ENCODE measurements at regions not wholly inside any gene's neighbourhood (a gene's known extent, or its start where the extent isn't known, plus 50 kb on each side); places are given as distances from the start of the nearest gene placed in this dataset.

DNA sequence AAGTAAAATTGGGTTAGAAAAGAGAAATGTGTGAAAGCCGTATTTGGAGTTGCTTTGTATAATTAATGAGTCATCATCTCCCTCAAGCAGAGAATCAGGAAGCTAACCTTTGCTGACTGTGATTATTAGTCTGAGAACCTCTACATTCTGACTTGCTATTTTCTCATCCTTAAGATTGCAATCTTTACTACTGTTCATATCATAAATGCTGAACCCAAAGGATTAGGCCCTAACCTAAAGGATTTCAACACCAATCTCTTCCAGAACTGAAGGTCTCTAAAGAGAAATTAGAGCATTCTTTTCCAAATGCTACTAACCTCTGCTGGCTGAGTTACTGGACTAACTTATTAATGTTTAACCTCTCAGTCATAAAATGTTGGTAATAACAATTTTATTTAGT is 538.1 kb upstream of the MEF2C start:
- ATAC-seq (peak; percentile 66), DNase-seq (no peak)
- Histone ChIP-seq H3K27me3 (no peaks in the 10 kb centered on the region), H3K36me3 (replicated peaks in 1 of 2; ENCODE audit: insufficient read depth in 1 of 2, low read depth in 2 of 2) (no peaks in the 10 kb centered on the region), H3K4me3 (no peak overlapping the region), H3K4me1 (no peaks in the 10 kb centered on the region), H3K27ac (peak overlapping the region in 2 of 4 donors; percentile 41 to 53), H3K9me3 (peaks cover 0 to 6% (median 0%) of the 10 kb centered on the region in 3 donors)
- no peak for TF ChIP-seq POLR2A (IDR thresholded peaks at IDR 0.05)
- TF ChIP-seq, protein P1, sequence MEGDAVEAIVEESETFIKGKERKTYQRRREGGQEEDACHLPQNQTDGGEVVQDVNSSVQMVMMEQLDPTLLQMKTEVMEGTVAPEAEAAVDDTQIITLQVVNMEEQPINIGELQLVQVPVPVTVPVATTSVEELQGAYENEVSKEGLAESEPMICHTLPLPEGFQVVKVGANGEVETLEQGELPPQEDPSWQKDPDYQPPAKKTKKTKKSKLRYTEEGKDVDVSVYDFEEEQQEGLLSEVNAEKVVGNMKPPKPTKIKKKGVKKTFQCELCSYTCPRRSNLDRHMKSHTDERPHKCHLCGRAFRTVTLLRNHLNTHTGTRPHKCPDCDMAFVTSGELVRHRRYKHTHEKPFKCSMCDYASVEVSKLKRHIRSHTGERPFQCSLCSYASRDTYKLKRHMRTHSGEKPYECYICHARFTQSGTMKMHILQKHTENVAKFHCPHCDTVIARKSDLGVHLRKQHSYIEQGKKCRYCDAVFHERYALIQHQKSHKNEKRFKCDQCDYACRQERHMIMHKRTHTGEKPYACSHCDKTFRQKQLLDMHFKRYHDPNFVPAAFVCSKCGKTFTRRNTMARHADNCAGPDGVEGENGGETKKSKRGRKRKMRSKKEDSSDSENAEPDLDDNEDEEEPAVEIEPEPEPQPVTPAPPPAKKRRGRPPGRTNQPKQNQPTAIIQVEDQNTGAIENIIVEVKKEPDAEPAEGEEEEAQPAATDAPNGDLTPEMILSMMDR (IDR thresholded peaks at IDR 0.05): no peak
- 6 to 9% methylated on average over 1 of the region's 1 CpG for WGBS, 2 donors
- intact Hi-C loops (cut with DNase I): no loop called here

- H3K9me3 ChIP-seq: peaks cover 0 to 6% (median 0%) of the 10 kb centered on the region in 3 donors
- H3K27me3 ChIP-seq: no peaks in the 10 kb centered on the region
- DNase-seq: peak in 1 of 4 donors; percentile 2
- H3K4me3 ChIP-seq: no peak overlapping the region
- intact Hi-C loops (cut with DNase I): no loop called here
- no peak overlapping the region for H3K27ac ChIP-seq
- no peak for ATAC-seq
- H3K4me1 ChIP-seq: no peaks in the 10 kb centered on the region
- WGBS, 2 donors: 75 to 76% methylated on average over 3 of the region's 3 CpGs
- TF ChIP-seq, protein P1 (IDR thresholded peaks at IDR 0.05): no peak
- TF ChIP-seq POLR2A (IDR thresholded peaks at IDR 0.05): no peak
- H3K36me3 ChIP-seq (replicated peaks in 1 of 2; ENCODE audit: insufficient read depth in 1 of 2, low read depth in 2 of 2): no peaks in the 10 kb centered on the region
Measured at GRCh38 chr5:89418407-89419085, 535.6 kb upstream of the MEF2C start.

DNA sequence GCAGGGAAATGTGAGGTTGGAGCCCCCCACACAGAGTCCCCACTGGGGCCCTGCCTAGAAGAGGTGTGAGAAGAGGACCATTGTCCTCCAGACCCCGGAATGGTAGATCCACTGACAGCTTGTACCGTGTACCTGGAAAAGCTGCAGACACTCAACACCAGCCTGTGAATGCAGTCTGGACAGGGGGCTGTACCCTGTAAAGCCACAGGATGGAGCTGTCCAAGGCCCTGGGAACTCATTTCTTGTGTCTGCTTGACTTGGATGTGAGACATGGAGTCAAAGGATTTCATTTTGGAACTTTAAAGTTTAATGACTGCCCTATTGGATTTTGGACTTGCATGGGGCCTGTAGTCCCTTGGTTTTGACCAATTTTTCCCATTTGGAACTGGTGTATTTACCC is 535.0 kb upstream of the MEF2C start:
- TF ChIP-seq, protein P1 (IDR thresholded peaks at IDR 0.05): no peak
- TF ChIP-seq POLR2A (IDR thresholded peaks at IDR 0.05): no peak
- WGBS, 2 donors: 91% methylated on average over 2 of the region's 2 CpGs; no CpG with 5 or more reads in 1 of the 2 donors
- DNase-seq (no peak), ATAC-seq (no peak)
- intact Hi-C loops (cut with DNase I): no loop called here
- Histone ChIP-seq H3K4me3 (no peak overlapping the region), H3K36me3 (replicated peaks in 1 of 2; ENCODE audit: insufficient read depth in 1 of 2, low read depth in 2 of 2) (no peaks in the 10 kb centered on the region), H3K27me3 (no peaks in the 10 kb centered on the region), H3K9me3 (peaks cover 0 to 6% (median 0%) of the 10 kb centered on the region in 3 donors), H3K4me1 (no peaks in the 10 kb centered on the region), H3K27ac (no peak overlapping the region)

GRCh38 chr5:89417515-89417914 is 534.5 kb upstream of the MEF2C start:
- WGBS, 2 donors: 91 to 94% methylated on average over 3 of the region's 3 CpGs
- TF ChIP-seq, protein P1 (IDR thresholded peaks at IDR 0.05): no peak
- TF ChIP-seq POLR2A (IDR thresholded peaks at IDR 0.05): no peak
- Histone ChIP-seq H3K4me1 (no peaks in the 10 kb centered on the region), H3K27me3 (no peaks in the 10 kb centered on the region), H3K27ac (no peak overlapping the region), H3K9me3 (peaks cover 0 to 6% (median 0%) of the 10 kb centered on the region in 3 donors), H3K36me3 (replicated peaks in 1 of 2; ENCODE audit: insufficient read depth in 1 of 2, low read depth in 2 of 2) (no peaks in the 10 kb centered on the region), H3K4me3 (no peak overlapping the region)
- intact Hi-C loops (cut with DNase I): no loop called here
- ATAC-seq (no peak), DNase-seq (no peak)

- Histone ChIP-seq H3K4me3 (no peak overlapping the region), H3K9me3 (no peaks in the 10 kb centered on the region), H3K27me3 (no peaks in the 10 kb centered on the region), H3K36me3 (replicated peaks in 1 of 2; ENCODE audit: insufficient read depth in 1 of 2, low read depth in 2 of 2) (no peaks in the 10 kb centered on the region), H3K4me1 (no peaks in the 10 kb centered on the region), H3K27ac (no peak overlapping the region)
- TF ChIP-seq, protein P1 (IDR thresholded peaks at IDR 0.05): no peak
- TF ChIP-seq POLR2A (IDR thresholded peaks at IDR 0.05): no peak
- no peak for ATAC-seq
- WGBS, 2 donors: 90 to 94% methylated on average over 2 of the region's 2 CpGs
- no peak for DNase-seq
- intact Hi-C loops (cut with DNase I): no loop called here
Measured at GRCh38 chr5:89411891-89412290, 528.9 kb upstream of the MEF2C start.
